Adrenal gland (tissue), 9 donors: ENCODE measurements at regions not wholly inside any gene's neighbourhood (a gene's known extent, or its start where the extent isn't known, plus 50 kb on each side); places are given as distances from the start of the nearest gene placed in this dataset.
"Not testable (repeated sequence)": the region's sequence is repeated elsewhere in the genome, so short reads cannot be mapped to it uniquely, and the experiment has no call there.

Experiments used
- DNase-seq, 7 donors: peaks; one replicate each; pipeline ENCODE4 v3.0.0-alpha.2; 2019 to 2020
- H3K27ac ChIP-seq, 5 donors: fragments of 200-600 bp; sonication (generic) in 4 of 5; 1 replicate in 3 of 5; 2 replicates in 2 of 5; pipeline versions ENCODE4 v1.5.1 to v1.8.0; 2016 to 2020; ENCODE audit warnings: mild to moderate bottlenecking in 1 of 5
- H3K27me3 ChIP-seq: fragments of 200-600 bp; 2 replicates; pipeline ENCODE4 v1.8.0; 2021
- H3K36me3 ChIP-seq, 2 donors: fragments of 200-600 bp; replicated peaks in 1 of 2; 1 replicate in 1 of 2; 2 replicates in 1 of 2; pipeline versions ENCODE4 v1.5.1 to v1.8.0; 2018 to 2022
- H3K4me1 ChIP-seq, 2 donors: fragments of 200-600 bp; replicated peaks in 1 of 2; 1 replicate in 1 of 2; 2 replicates in 1 of 2; pipeline versions ENCODE4 v1.5.1 to v1.8.0; 2018 to 2021
- H3K4me3 ChIP-seq, 4 donors: fragments of 200-600 bp; sonication (generic) in 3 of 4; one replicate each; pipeline ENCODE4 v1.5.1; 2016 to 2018
- H3K9me3 ChIP-seq, 3 donors: fragments of 200-600 bp; sonication (generic) in 1 of 3; replicated peaks in 1 of 3; 1 replicate in 2 of 3; 2 replicates in 1 of 3; pipeline versions ENCODE4 v1.5.1 to v1.8.0; 2016 to 2021
- POLR2A ChIP-seq, 2 donors: fragments of 450-650 bp; IDR thresholded peaks; one replicate each; pipeline ENCODE4 v1.6.1; 2017; ENCODE audit warnings: antibody characterized with exemption in 2 of 2, mild to moderate bottlenecking in 2 of 2, moderate library complexity in 1 of 2
- WGBS, 4 donors: extraction: QIAGEN DNeasy Blood & Tissue Kit in 2 of 4; methylation state at CpG; one replicate each; pipeline versions ENCODE4 v1.1.5 to v1.1.7; 2013 to 2017; 5-methylcytosine and 5-hydroxymethylcytosine counted together
- intact Hi-C, 2 donors: fragments of 100-400 bp; cut with DNase I; formaldehyde crosslinking; loops; one replicate each; pipeline versions ENCODE4 v1.14.1 to v1.15.0; 2022 to 2023
- TF ChIP-seq, protein P1 (sequence below), 6 experiments: fragments of 450-650 bp in 4 of 6; fragments of 200-600 bp in 2 of 6; sonication (generic) in 1 of 6; IDR thresholded peaks; 1 replicate in 5 of 6; 2 replicates in 1 of 6; pipeline versions ENCODE4 v1.5.1 to v1.8.0; 2016 to 2021; ENCODE audit warnings: antibody characterized with exemption in 6 of 6, mild to moderate bottlenecking in 2 of 6, moderate library complexity in 1 of 6
- donor health status: healthy with polysubstance abuse.
- donor health status: Bipolar disorder and iron deficiency.
- donor health status: DM: yes; HTN: yes; CAD: no.
- donor health status: DM: no; HTN: no; CAD: no.
- donor health status: DM: no; HTN: no; CAD: no.

GRCh38 chr11:98512938-98513337, 507.8 kb upstream of the CNTN5 start:
- H3K27me3 ChIP-seq: no peaks in the 10 kb centered on the region
- H3K9me3 ChIP-seq: no peaks in the 10 kb centered on the region
- H3K4me1 ChIP-seq: no peaks in the 10 kb centered on the region
- DNase-seq: no peak
- TF ChIP-seq POLR2A (IDR thresholded peaks at IDR 0.05): no peak
- intact Hi-C loops: no loop called here
- no peaks in the 10 kb centered on the region for H3K36me3 ChIP-seq
- H3K4me3 ChIP-seq: no peak overlapping the region
- no peak overlapping the region for H3K27ac ChIP-seq

GRCh38 chr11:98531576-98531975, 489.2 kb upstream of the CNTN5 start:
- Histone ChIP-seq H3K36me3 (no peaks in the 10 kb centered on the region), H3K4me3 (no peak overlapping the region), H3K4me1 (no peaks in the 10 kb centered on the region), H3K27ac (no peak overlapping the region), H3K9me3 (no peaks in the 10 kb centered on the region), H3K27me3 (no peaks in the 10 kb centered on the region)
- 63 to 100% (median 86%) methylated on average over 1 of the region's 1 CpG for WGBS, 4 donors
- TF ChIP-seq, protein P1, sequence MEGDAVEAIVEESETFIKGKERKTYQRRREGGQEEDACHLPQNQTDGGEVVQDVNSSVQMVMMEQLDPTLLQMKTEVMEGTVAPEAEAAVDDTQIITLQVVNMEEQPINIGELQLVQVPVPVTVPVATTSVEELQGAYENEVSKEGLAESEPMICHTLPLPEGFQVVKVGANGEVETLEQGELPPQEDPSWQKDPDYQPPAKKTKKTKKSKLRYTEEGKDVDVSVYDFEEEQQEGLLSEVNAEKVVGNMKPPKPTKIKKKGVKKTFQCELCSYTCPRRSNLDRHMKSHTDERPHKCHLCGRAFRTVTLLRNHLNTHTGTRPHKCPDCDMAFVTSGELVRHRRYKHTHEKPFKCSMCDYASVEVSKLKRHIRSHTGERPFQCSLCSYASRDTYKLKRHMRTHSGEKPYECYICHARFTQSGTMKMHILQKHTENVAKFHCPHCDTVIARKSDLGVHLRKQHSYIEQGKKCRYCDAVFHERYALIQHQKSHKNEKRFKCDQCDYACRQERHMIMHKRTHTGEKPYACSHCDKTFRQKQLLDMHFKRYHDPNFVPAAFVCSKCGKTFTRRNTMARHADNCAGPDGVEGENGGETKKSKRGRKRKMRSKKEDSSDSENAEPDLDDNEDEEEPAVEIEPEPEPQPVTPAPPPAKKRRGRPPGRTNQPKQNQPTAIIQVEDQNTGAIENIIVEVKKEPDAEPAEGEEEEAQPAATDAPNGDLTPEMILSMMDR (IDR thresholded peaks at IDR 0.05): no peak
- TF ChIP-seq POLR2A (IDR thresholded peaks at IDR 0.05): no peak
- intact Hi-C loops: no loop called here
- no peak for DNase-seq

- Histone ChIP-seq H3K27me3 (no peaks in the 10 kb centered on the region), H3K4me1 (no peaks in the 10 kb centered on the region), H3K9me3 (no peaks in the 10 kb centered on the region), H3K4me3 (no peak overlapping the region), H3K36me3 (no peaks in the 10 kb centered on the region), H3K27ac (no peak overlapping the region)
- 38 to 50% (median 45%) methylated on average over 1 of the region's 1 CpG for WGBS, 4 donors
- TF ChIP-seq, protein P1 (IDR thresholded peaks at IDR 0.05): no peak
- no peak for TF ChIP-seq POLR2A (IDR thresholded peaks at IDR 0.05)
- intact Hi-C loops: no loop called here
- DNase-seq: no peak
Measured at GRCh38 chr11:98536023-98536422, 484.7 kb upstream of the CNTN5 start.

DNA sequence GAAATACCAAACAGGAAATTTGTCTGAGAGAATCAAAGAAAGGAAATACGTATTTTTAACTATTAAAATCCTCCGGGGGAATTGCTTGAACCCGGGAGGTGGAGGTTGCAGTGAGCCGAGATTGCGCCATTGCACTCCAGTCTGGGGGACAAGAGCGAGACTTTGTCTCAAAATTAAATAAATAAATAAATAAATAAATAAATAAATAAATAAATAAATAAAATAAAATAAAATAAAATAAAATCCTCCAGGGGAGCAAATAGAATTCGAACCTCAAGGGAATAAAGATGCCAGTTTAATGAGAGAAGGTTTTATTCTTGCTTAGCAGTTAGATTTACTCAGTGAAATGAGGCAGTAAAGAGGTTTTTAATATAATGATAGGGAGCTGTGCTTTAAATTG, 482.4 kb upstream of the CNTN5 start:
- H3K36me3 ChIP-seq, H3K27me3 ChIP-seq, DNase-seq, H3K4me3 ChIP-seq, H3K4me1 ChIP-seq, intact Hi-C loops, H3K27ac ChIP-seq, H3K9me3 ChIP-seq: not testable (repeated sequence)
- WGBS, 4 donors: 83 to 88% (median 86%) methylated on average over 7 of the region's 7 CpGs

DNA sequence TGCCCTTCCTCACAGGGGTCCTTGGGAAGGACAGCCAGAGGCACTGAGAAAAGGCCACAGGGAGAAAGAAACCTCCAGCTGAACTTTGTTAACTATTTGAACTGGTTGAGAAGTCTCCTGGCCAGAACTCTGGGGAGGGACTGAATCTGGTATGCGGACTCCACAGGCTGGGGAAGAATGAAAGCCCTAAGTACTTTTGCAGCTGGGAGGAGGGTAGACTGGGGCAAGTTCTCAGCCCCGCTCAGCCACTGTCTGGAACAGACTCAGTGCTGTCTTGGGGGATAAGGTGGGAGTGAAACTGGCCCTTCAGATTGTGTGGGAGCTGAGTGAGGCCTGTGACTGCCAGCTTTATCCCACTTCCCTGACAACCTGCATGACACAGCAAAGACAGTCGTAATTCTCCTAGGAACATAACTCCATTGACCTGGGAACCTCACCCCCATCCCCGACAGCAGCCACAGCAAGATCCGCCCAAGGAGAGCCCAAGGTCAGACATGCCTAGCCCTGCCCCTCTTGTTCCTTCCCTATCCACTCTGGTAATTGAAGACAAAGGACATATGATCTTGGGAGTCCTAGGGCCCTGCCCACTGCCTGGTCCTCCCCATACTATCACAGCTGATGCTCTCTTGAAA, 475.1 kb upstream of the CNTN5 start:
- no peak for TF ChIP-seq POLR2A (IDR thresholded peaks at IDR 0.05)
- TF ChIP-seq, protein P1 (IDR thresholded peaks at IDR 0.05): no peak
- intact Hi-C loops: no loop called here
- no peak for DNase-seq
- H3K4me1 ChIP-seq: no peaks in the 10 kb centered on the region
- no peaks in the 10 kb centered on the region for H3K27me3 ChIP-seq
- H3K27ac ChIP-seq: no peak overlapping the region
- H3K36me3 ChIP-seq: no peaks in the 10 kb centered on the region
- WGBS, 4 donors: 73 to 83% (median 80%) methylated on average over 3 to 5 of the region's 5 CpGs
- peaks cover 0 to 5% (median 0%) of the 10 kb centered on the region in 3 donors for H3K9me3 ChIP-seq
- H3K4me3 ChIP-seq: no peak overlapping the region
